NCI-H510A treated with DMSO at 0.1 percent for 48 hours (cell line): ENCODE measurements at regions not wholly inside any gene's neighbourhood (a gene's known extent, or its start where the extent isn't known, plus 50 kb on each side); places are given as distances from the start of the nearest gene placed in this dataset.

ENCODE experiments used
- DNase-seq: peaks from one replicate; lab custom pipeline; 2025; lab: John Stamatoyannopoulos, UW

GRCh38 chr2:18723219-18723618, 133.8 kb upstream of the NT5C1B start:
- no peak for DNase-seq

- DNase-seq: no peak
Observed at GRCh38 chr2:18722101-18722500, 132.7 kb upstream of the NT5C1B start.

- DNase-seq: no peak
Observed at GRCh38 chr2:18721038-18721922, 131.9 kb upstream of the NT5C1B start.

- no peak for DNase-seq
Observed at GRCh38 chr2:18719978-18720775, 130.8 kb upstream of the NT5C1B start.

- DNase-seq: no peak
Observed at GRCh38 chr2:18708203-18708715, 118.9 kb upstream of the NT5C1B start.

GRCh38 chr2:18706001-18706400, 116.6 kb upstream of the NT5C1B start:
- DNase-seq: no peak

- peak; percentile 82 for DNase-seq
Observed at GRCh38 chr2:18704276-18704675, 114.9 kb upstream of the NT5C1B start.

GRCh38 chr2:18703555-18703954, 114.2 kb upstream of the NT5C1B start:
- no peak for DNase-seq

- DNase-seq: no peak
Observed at GRCh38 chr2:18701981-18702380, 112.6 kb upstream of the NT5C1B start.

- no peak for DNase-seq
Observed at GRCh38 chr2:18701546-18701945, 112.2 kb upstream of the NT5C1B start.

GRCh38 chr2:18690342-18690741, 101.0 kb upstream of the NT5C1B start:
- no peak for DNase-seq

- no peak for DNase-seq
Observed at GRCh38 chr2:18684206-18685038, 95.1 kb upstream of the NT5C1B start.

- no peak for DNase-seq
Observed at GRCh38 chr2:18682681-18683080, 93.3 kb upstream of the NT5C1B start.

GRCh38 chr2:18677280-18677679, 87.9 kb upstream of the NT5C1B start:
- DNase-seq: no peak

GRCh38 chr2:18674309-18674708, 84.9 kb upstream of the NT5C1B start:
- DNase-seq: no peak

- no peak for DNase-seq
Observed at GRCh38 chr2:18671363-18671762, 82.0 kb upstream of the NT5C1B start.

- DNase-seq: no peak
Observed at GRCh38 chr2:18668221-18668620, 78.9 kb upstream of the NT5C1B start.

GRCh38 chr2:18664421-18664820, 75.1 kb upstream of the NT5C1B start:
- DNase-seq: no peak

- no peak for DNase-seq
Observed at GRCh38 chr2:18663861-18664260, 74.5 kb upstream of the NT5C1B start.

GRCh38 chr2:18662689-18663088, 73.3 kb upstream of the NT5C1B start:
- no peak for DNase-seq

GRCh38 chr2:18659915-18660314, 70.5 kb upstream of the NT5C1B start:
- DNase-seq: peak; percentile 63

- DNase-seq: no peak
Observed at GRCh38 chr2:18656048-18656447, 66.7 kb upstream of the NT5C1B start.
